H9 (cell line): ENCODE measurements at regions not wholly inside any gene's neighbourhood (a gene's known extent, or its start where the extent isn't known, plus 50 kb on each side); places are given as distances from the start of the nearest gene placed in this dataset.

ENCODE experiments used
- DNase-seq: peaks from one replicate; pipeline ENCODE4 v3.0.0-alpha.2; 2017
- H2AFZ ChIP-seq: one replicate; pipeline ENCODE4 v1.6.1; 2013; ENCODE audit warnings: mild to moderate bottlenecking, low read length, control low read depth, moderate library complexity
- H2AK5ac ChIP-seq: 2 replicates; pipeline ENCODE4 v1.6.1; 2013; ENCODE audit warnings: low read length, control low read depth, mixed read lengths; ENCODE audit not compliant: insufficient read length
- H2BK120ac ChIP-seq: one replicate; pipeline ENCODE4 v1.6.1; 2013; ENCODE audit warnings: low read depth, mild to moderate bottlenecking, low read length, control low read depth, inconsistent platforms; ENCODE audit not compliant: poor library complexity, severe bottlenecking
- H2BK12ac ChIP-seq: 2 replicates; pipeline ENCODE4 v1.6.1; 2013; ENCODE audit warnings: low read length, control low read depth, mixed read lengths, low read depth; ENCODE audit not compliant: insufficient read length
- H2BK15ac ChIP-seq: 2 replicates; pipeline ENCODE4 v1.6.1; 2013; ENCODE audit warnings: low read depth, low read length, control low read depth
- H2BK20ac ChIP-seq: one replicate; pipeline ENCODE4 v1.6.1; 2013; ENCODE audit warnings: low read depth, mild to moderate bottlenecking, low read length, control low read depth, inconsistent platforms; ENCODE audit not compliant: poor library complexity, severe bottlenecking
- H2BK5ac ChIP-seq: 2 replicates; pipeline ENCODE4 v1.6.1; 2013; ENCODE audit warnings: low read length, control low read depth, mixed read lengths; ENCODE audit not compliant: insufficient read length
- H3K14ac ChIP-seq: 2 replicates; pipeline ENCODE4 v1.6.1; 2013; ENCODE audit warnings: low read length, control low read depth; ENCODE audit not compliant: insufficient read depth
- H3K18ac ChIP-seq: 2 replicates; pipeline ENCODE4 v1.6.1; 2013; ENCODE audit warnings: low read depth, mild to moderate bottlenecking, mixed read lengths, low read length, control low read depth; ENCODE audit not compliant: insufficient read length
- H3K23ac ChIP-seq: 2 replicates; pipeline ENCODE4 v1.6.1; 2013; ENCODE audit warnings: low read length, control low read depth, mixed read lengths, low read depth; ENCODE audit not compliant: insufficient read length
- H3K23me2 ChIP-seq: 2 replicates; pipeline ENCODE4 v1.6.1; 2013; ENCODE audit warnings: low read depth, mild to moderate bottlenecking, mixed read lengths, low read length, control low read depth; ENCODE audit not compliant: insufficient read length, poor library complexity, severe bottlenecking
- H3K27ac ChIP-seq: 2 replicates; pipeline ENCODE4 v1.5.1; 2013; ENCODE audit warnings: low read length, control low read depth, mixed read lengths, low read depth; ENCODE audit not compliant: insufficient read length
- H3K27me3 ChIP-seq: 2 replicates; pipeline ENCODE4 v1.6.1; 2013; ENCODE audit warnings: low read length, control low read depth, inconsistent platforms; ENCODE audit not compliant: insufficient read depth
- H3K4ac ChIP-seq: 2 replicates; pipeline ENCODE4 v1.6.1; 2013; ENCODE audit warnings: low read depth, mild to moderate bottlenecking, control low read depth, inconsistent platforms, low read length, moderate library complexity
- H3K4me1 ChIP-seq: 2 replicates; pipeline ENCODE4 v1.6.1; 2013; ENCODE audit warnings: low read length, control low read depth, inconsistent platforms; ENCODE audit not compliant: insufficient read depth
- H3K4me2 ChIP-seq: 2 replicates; pipeline ENCODE4 v1.6.1; 2013; ENCODE audit warnings: low read length, control low read depth, mixed read lengths; ENCODE audit not compliant: insufficient read length, insufficient read depth
- H3K56ac ChIP-seq: 2 replicates; pipeline ENCODE4 v1.6.1; 2013; ENCODE audit warnings: low read depth, mild to moderate bottlenecking, mixed read lengths, low read length, control low read depth; ENCODE audit not compliant: insufficient read length
- H3K79me1 ChIP-seq: 2 replicates; pipeline ENCODE4 v1.6.1; 2013; ENCODE audit warnings: low read depth, mild to moderate bottlenecking, moderate library complexity, low read length, control low read depth, inconsistent platforms; ENCODE audit not compliant: insufficient read depth, poor library complexity, severe bottlenecking
- H3K79me2 ChIP-seq: 2 replicates; pipeline ENCODE4 v1.6.1; 2013; ENCODE audit warnings: low read length, control low read depth, inconsistent platforms; ENCODE audit not compliant: insufficient read depth
- H3K9ac ChIP-seq: 2 replicates; pipeline ENCODE4 v1.6.1; 2013; ENCODE audit warnings: low read length, control low read depth, mixed read lengths; ENCODE audit not compliant: insufficient read length; ENCODE audit errors: extremely low read depth
- H3K9me3 ChIP-seq: one replicate; pipeline ENCODE4 v1.6.1; 2013; ENCODE audit warnings: low read depth, low read length, inconsistent platforms; ENCODE audit not compliant: control insufficient read depth
- H3T11ph ChIP-seq: one replicate; pipeline ENCODE4 v1.6.1; 2013; ENCODE audit warnings: mild to moderate bottlenecking, low read length, control low read depth, inconsistent platforms
- H4K20me1 ChIP-seq: one replicate; pipeline ENCODE4 v1.6.1; 2013; ENCODE audit not compliant: control insufficient read depth, insufficient read length, insufficient read depth
- H4K5ac ChIP-seq: 2 replicates; pipeline ENCODE4 v1.6.1; 2013; ENCODE audit warnings: low read depth, mild to moderate bottlenecking, mixed read lengths, low read length, control low read depth; ENCODE audit not compliant: insufficient read length
- H4K8ac ChIP-seq: replicated peaks from 2 replicates; pipeline ENCODE4 v1.6.1; 2013; ENCODE audit warnings: low read length, control low read depth, mixed read lengths, low read depth; ENCODE audit not compliant: insufficient read length
- H4K91ac ChIP-seq: 2 replicates; pipeline ENCODE4 v1.6.1; 2013; ENCODE audit warnings: low read depth, mild to moderate bottlenecking, moderate library complexity, mixed read lengths, low read length, control low read depth; ENCODE audit not compliant: insufficient read length
- H3K27ac Mint-ChIP-seq, 3 experiments: 2 replicates in 2 of 3; 3 replicates in 1 of 3; pipeline ENCODE4 v1.8.0; 2020 to 2021; ENCODE audit warnings: mixed read lengths in 3 of 3, mild to moderate bottlenecking in 1 of 3, moderate library complexity in 1 of 3
- H3K27me3 Mint-ChIP-seq: 2 replicates; pipeline ENCODE4 v1.8.0; 2021; ENCODE audit warnings: low read depth, mild to moderate bottlenecking, moderate library complexity, mixed read lengths
- H3K36me3 Mint-ChIP-seq, 3 experiments: 2 replicates in 2 of 3; 3 replicates in 1 of 3; pipeline ENCODE4 v1.8.0; 2020 to 2021; ENCODE audit warnings: low read depth in 3 of 3, mixed read lengths in 3 of 3; ENCODE audit not compliant: insufficient read depth in 1 of 3
- H3K4me1 Mint-ChIP-seq, 2 experiments: 2 replicates each; pipeline ENCODE4 v1.8.0; 2020; ENCODE audit warnings: mixed read lengths in 2 of 2
- H3K4me3 Mint-ChIP-seq, 2 experiments: 2 replicates in 1 of 2; 3 replicates in 1 of 2; pipeline ENCODE4 v1.8.0; 2020 to 2021; ENCODE audit warnings: mild to moderate bottlenecking in 2 of 2, mixed read lengths in 2 of 2, moderate library complexity in 1 of 2
- H3K9me3 Mint-ChIP-seq, 2 experiments: 2 replicates in 1 of 2; 3 replicates in 1 of 2; pipeline ENCODE4 v1.8.0; 2020; ENCODE audit warnings: mild to moderate bottlenecking in 2 of 2, mixed read lengths in 2 of 2, moderate library complexity in 1 of 2
- CTCF ChIP-seq: fragments of 200-600 bp; sonication (generic); conservative IDR thresholded peaks from 3 replicates; pipeline ENCODE4 v1.8.0; 2021; ENCODE audit warnings: antibody characterized with exemption, mild to moderate bottlenecking
- WGBS: extraction: QIAGEN DNeasy Blood & Tissue Kit; methylation state at CpG from one replicate; pipeline ENCODE4 v1.1.7; 2013; ENCODE audit warnings: missing lambda C conversion rate, low lambda C conversion rate, mixed read lengths; ENCODE audit not compliant: insufficient read length; ENCODE audit errors: extremely low coverage; 5-methylcytosine and 5-hydroxymethylcytosine counted together

- no peak overlapping the region for H3K14ac ChIP-seq
- H4K5ac ChIP-seq = no peak overlapping the region
- no peak overlapping the region for H3K23ac ChIP-seq
- no peak overlapping the region for H3T11ph ChIP-seq
- no peak overlapping the region for H2BK20ac ChIP-seq
- no peaks in the 10 kb centered on the region for H3K79me2 ChIP-seq
- no peaks in the 10 kb centered on the region for H3K79me1 ChIP-seq
- no peak for TF ChIP-seq CTCF
- no peaks in the 10 kb centered on the region for H3K9me3 ChIP-seq
- no peaks in the 10 kb centered on the region for H3K27me3 ChIP-seq
- H3K23me2 ChIP-seq = no peaks in the 10 kb centered on the region
- Mint-ChIP-seq H3K9me3 (no peaks in the 10 kb centered on the region; a peak in 1 of 5 replicates), H3K4me3 (no peak overlapping the region), H3K27ac (no peak overlapping the region), H3K27me3 (no peaks in the 10 kb centered on the region), H3K4me1 (peaks cover 27 to 36% of the 10 kb centered on the region in 2 experiments), H3K36me3 (no peaks in the 10 kb centered on the region; a peak in 1 of 7 replicates)
- H3K27ac ChIP-seq = no peak overlapping the region
- H4K91ac ChIP-seq = no peak overlapping the region
- no peak overlapping the region for H4K8ac ChIP-seq
- H2AK5ac ChIP-seq = no peak overlapping the region
- no peak overlapping the region for H2BK5ac ChIP-seq
- no peak overlapping the region for H3K56ac ChIP-seq
- DNase-seq = no peak
- H2AFZ ChIP-seq = no peak overlapping the region
- H3K4me1 ChIP-seq = no peaks in the 10 kb centered on the region; the same call in 1 of the 2 replicates
- no CpG with 5 or more reads among the region's 4 CpGs for WGBS
- H2BK120ac ChIP-seq = no peak overlapping the region
- H4K20me1 ChIP-seq = no peaks in the 10 kb centered on the region
- H3K4me2 ChIP-seq = no peak overlapping the region
- H2BK12ac ChIP-seq = no peak overlapping the region
- H3K18ac ChIP-seq = no peak overlapping the region
- H3K4ac ChIP-seq = no peak overlapping the region
- no peak overlapping the region for H3K9ac ChIP-seq
- no peak overlapping the region for H2BK15ac ChIP-seq
These were observed 107.9 kb downstream of the LMO4 start for GRCh38 chr1:87436534-87436933.
